Osteocyte (in vitro differentiated cells): ENCODE measurements at regions not wholly inside any gene's neighbourhood (a gene's known extent, or its start where the extent isn't known, plus 50 kb on each side); places are given as distances from the start of the nearest gene placed in this dataset.

Source experiments
- DNase-seq: peaks from one replicate; pipeline ENCODE4 v3.0.0; 2021; ENCODE audit warnings: mixed read lengths; ENCODE audit not compliant: unreplicated experiment; ENCODE audit errors: extremely low spot score
- H3K27ac Mint-ChIP-seq: one replicate; pipeline ENCODE4 v1.8.0; 2021; ENCODE audit warnings: mild to moderate bottlenecking, mixed read lengths; ENCODE audit not compliant: unreplicated experiment
- H3K27me3 Mint-ChIP-seq: one replicate; pipeline ENCODE4 v1.8.0; 2021; ENCODE audit warnings: mixed read lengths; ENCODE audit not compliant: unreplicated experiment
- H3K36me3 Mint-ChIP-seq: one replicate; pipeline ENCODE4 v1.8.0; 2021; ENCODE audit warnings: mixed read lengths; ENCODE audit not compliant: unreplicated experiment
- H3K4me1 Mint-ChIP-seq: one replicate; pipeline ENCODE4 v1.8.0; 2021; ENCODE audit warnings: mixed read lengths; ENCODE audit not compliant: unreplicated experiment
- H3K4me3 Mint-ChIP-seq: one replicate; pipeline ENCODE4 v1.8.0; 2021; ENCODE audit warnings: mild to moderate bottlenecking, moderate library complexity, mixed read lengths; ENCODE audit not compliant: unreplicated experiment
- H3K9me3 Mint-ChIP-seq: one replicate; pipeline ENCODE4 v1.8.0; 2021; ENCODE audit warnings: mixed read lengths; ENCODE audit not compliant: unreplicated experiment
- CTCF ChIP-seq: fragments of 200-600 bp; sonication (generic); IDR thresholded peaks from 2 replicates; pipeline ENCODE4 v1.5.0; 2021; ENCODE audit warnings: antibody characterized with exemption, mild to moderate bottlenecking, moderate library complexity

DNA sequence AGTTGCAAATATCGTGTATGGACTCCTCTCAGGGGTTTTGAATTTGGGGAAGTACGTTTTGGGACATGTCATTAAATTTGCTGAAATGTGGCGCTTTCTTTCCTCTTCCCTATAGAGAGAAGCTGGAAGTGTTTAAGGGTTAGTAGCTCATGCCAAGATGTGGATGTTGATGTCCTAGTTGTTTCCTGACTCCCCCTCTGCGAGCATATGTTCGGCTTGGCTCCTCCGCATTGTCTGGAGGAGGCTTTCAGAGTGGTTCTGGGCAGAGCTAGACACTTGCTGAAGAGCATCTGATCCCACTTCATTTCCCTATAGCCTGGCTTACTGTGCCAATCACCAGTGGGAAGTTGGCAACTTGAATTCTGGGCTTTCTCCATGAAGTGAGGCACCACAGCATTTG, 347.4 kb upstream of the B3GALT2 start:
- H3K9me3 Mint-ChIP-seq = no peaks in the 10 kb centered on the region
- H3K4me1 Mint-ChIP-seq = no peaks in the 10 kb centered on the region
- no peak for DNase-seq
- no peak for TF ChIP-seq CTCF
- no peak overlapping the region for H3K4me3 Mint-ChIP-seq
- H3K36me3 Mint-ChIP-seq = no peaks in the 10 kb centered on the region
- no peak overlapping the region for H3K27ac Mint-ChIP-seq
- no peaks in the 10 kb centered on the region for H3K27me3 Mint-ChIP-seq

- Mint-ChIP-seq H3K36me3 (no peaks in the 10 kb centered on the region), H3K27me3 (no peaks in the 10 kb centered on the region), H3K4me1 (no peaks in the 10 kb centered on the region), H3K27ac (no peak overlapping the region), H3K4me3 (no peak overlapping the region), H3K9me3 (no peaks in the 10 kb centered on the region)
- no peak for TF ChIP-seq CTCF
- DNase-seq = no peak
Measured at GRCh38 chr1:193525917-193526710, 339.7 kb upstream of the B3GALT2 start.

DNA sequence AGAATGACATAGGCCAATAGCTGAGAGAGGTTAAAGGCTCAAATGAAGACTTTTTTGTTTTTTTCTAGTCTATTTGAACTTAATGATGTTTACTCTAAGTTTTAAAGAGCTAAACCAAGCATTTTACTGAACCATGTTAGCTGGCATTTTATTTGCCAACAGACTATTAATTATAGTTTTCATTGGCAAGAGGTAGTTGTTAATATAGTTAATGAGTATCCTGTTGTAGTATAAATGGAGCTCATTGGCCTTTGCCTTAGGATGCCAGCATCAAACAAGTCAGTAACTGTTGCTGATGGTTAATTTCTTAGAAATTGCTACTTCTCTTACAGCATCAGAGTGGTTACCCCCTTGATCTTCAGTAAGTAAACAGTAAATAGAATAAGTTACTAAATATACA, 339.0 kb upstream of the B3GALT2 start:
- H3K4me1 Mint-ChIP-seq = peaks cover 3% of the 10 kb centered on the region
- H3K27ac Mint-ChIP-seq = no peak overlapping the region
- H3K9me3 Mint-ChIP-seq = peaks cover 2% of the 10 kb centered on the region
- H3K36me3 Mint-ChIP-seq = no peaks in the 10 kb centered on the region
- no peak for DNase-seq
- H3K4me3 Mint-ChIP-seq = no peak overlapping the region
- TF ChIP-seq CTCF = no peak
- H3K27me3 Mint-ChIP-seq = no peaks in the 10 kb centered on the region

- no peak for TF ChIP-seq CTCF
- Mint-ChIP-seq H3K27me3 (no peaks in the 10 kb centered on the region), H3K9me3 (peaks cover 7% of the 10 kb centered on the region), H3K36me3 (no peaks in the 10 kb centered on the region), H3K4me1 (peaks cover 4% of the 10 kb centered on the region), H3K4me3 (no peak overlapping the region), H3K27ac (no peak overlapping the region)
- no peak for DNase-seq
Measured at GRCh38 chr1:193524616-193525015, 338.2 kb upstream of the B3GALT2 start.

DNA sequence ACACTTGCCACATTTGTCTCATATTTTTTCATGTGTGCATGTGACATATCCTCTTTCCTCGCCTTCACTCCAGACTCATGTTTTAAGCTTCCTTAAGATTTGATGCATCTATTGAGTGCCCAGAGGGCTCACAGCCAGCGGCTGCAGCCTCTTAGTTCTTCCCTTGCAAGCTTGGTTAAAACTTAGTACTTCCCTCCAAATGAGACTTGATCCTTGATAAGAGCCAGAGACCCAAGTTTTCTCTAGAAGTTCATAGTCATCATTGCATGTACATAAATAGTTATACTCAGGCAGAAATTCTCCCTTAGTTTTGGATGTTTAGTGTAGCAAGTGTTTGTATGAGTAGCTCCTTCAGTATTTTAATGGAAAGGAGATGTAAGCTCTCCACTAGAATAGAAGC, 337.6 kb upstream of the B3GALT2 start:
- DNase-seq = no peak
- Mint-ChIP-seq H3K4me3 (no peak overlapping the region), H3K27ac (no peak overlapping the region), H3K27me3 (no peaks in the 10 kb centered on the region), H3K36me3 (no peaks in the 10 kb centered on the region), H3K9me3 (peaks cover 7% of the 10 kb centered on the region), H3K4me1 (peaks cover 4% of the 10 kb centered on the region)
- TF ChIP-seq CTCF = no peak
